GM18508 (cell line): ENCODE measurements at regions not wholly inside any gene's neighbourhood (a gene's known extent, or its start where the extent isn't known, plus 50 kb on each side); places are given as distances from the start of the nearest gene placed in this dataset.
"Not testable (repeated sequence)": the region's sequence is repeated elsewhere in the genome, so short reads cannot be mapped to it uniquely, and the experiment has no call there.

Source experiments
- ATAC-seq: cut with Tn5 transposase; IDR thresholded peaks from one replicate; pipeline ENCODE4 v1.9.1; 2021; ENCODE audit warnings: moderate number of reproducible peaks; ENCODE audit not compliant: insufficient read depth, unreplicated experiment

DNA sequence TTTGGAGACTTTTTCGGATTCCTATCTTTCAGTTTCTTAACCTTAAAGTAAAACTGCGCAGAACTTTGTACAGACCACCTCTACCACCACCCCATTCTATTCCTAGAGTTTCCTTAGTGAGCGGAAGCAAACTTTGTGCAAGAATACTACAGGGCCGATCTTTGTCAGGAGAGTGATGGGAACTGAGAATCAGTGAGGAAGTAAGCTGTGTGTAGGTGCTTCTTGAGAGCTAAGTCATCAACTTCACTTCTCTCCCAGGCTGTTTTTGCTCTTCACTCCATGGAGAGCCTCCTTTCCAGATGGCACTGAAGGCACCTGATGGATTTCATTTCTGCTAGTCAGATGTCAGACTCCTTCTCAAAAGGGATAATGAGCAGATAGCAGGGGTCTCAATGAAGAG lies 127.3 kb downstream of the SPATA31D1 start:
- no peak for ATAC-seq

DNA sequence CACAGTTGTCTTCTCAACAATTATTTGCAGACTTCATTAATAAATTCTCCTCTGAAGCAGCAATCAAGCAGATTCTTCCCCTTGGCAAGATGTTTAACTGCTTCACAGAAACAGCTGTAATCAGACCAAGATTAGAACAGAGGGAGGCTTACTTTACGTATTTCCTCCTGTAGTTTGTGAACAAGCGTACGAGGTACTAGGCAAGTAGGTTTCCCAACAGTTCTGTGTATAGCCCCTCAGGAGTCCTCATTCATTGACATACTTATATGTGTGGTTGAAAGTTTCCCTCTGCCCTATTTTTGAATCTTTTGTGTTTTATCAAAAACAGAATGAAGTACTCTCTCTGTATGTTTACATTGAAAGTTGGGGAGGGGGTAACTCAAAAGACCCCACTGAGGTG lies 128.0 kb downstream of the SPATA31D1 start:
- no peak for ATAC-seq

DNA sequence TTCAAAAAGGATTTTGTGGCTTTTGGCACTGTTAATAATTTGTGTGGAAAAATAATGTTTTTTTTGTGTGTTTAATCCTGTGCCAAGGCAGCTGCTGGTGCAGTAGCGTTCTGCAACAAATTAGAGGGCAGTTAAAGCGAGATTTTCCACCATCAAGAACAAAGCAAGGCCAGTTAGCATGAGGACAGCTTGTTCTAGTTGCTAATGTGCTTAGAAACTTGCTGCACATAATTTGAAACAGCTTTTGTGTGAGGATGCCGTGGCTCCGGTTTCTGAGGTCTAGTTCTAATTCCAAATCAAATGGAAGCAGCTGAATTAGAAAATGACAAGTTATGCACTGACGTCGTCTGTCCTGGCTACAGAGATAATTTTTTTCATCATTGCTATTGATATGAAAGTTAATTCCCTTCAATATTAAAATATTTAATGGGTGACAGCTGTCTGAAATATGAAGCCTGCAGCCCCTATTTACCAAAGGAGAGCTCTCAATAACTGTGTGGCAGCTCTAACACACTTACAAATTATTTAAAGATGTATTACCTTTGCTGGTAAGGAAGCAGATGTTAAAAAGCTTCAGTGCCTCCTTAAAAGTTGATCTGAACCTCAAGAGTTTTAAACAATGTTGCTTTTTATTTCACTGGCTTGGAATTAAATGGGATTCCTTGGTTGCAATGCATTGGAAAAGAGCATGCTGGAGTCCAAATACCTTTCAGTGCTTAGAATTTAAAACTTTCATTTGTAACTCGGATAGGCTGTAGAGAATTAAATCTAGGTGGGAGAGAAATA lies 128.6 kb downstream of the SPATA31D1 start:
- no peak for ATAC-seq

DNA sequence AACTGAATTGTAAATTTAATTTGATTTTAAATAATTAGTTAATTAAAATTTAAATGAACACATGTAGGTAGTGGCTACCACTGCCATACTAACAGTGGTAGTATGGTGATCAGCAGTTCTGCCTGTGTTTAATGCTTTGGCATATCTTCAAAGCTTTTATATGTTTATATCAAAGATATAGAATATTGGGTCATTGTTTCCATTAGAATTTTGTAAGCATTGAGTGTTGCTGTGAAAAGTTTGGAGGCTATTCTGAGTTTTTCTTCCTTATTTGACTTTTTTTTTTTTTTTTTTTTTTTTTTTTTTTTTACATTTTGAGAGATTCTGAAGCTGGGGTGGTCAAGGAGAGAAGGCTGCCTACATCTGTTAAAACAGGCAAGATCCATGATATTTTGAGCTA lies 134.2 kb downstream of the SPATA31D1 start:
- ATAC-seq = no peak

DNA sequence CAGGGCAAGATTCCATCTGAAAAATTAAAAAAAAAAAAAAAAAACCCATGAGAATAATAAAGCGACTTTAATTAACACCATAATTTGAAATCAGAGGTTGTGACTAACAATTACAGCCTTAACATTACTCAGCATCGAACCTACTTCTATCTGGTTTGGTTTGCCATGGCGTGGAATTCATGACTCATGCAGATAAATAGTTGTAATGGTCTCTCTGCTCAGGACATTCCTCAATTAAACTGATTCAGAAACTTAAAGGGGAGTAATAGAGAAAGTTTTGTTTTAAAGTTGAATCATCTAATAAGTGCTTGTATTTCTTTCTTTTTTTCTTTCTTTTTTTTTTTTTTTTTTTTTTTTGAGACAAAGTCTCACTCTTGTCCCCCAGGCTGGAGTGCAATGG lies 135.5 kb downstream of the SPATA31D1 start:
- ATAC-seq = no peak

DNA sequence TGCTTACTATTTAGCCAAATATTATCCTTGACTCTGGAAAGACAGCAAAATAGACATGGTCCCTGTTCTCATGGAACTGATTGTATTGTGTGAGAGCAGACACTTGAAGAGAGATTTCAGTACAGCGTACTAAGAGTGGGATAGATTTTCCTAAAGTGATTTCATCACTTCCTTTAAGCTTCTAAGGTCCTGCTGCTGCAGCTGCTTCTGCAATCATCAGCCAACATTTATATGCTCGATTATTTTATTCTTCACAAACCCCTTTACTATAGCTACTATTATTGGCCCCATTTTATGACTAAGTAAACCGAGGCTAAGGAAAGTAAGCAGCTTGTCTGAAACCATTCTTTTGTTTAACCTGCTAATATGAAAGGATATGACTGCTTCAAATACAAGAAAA lies 137.7 kb downstream of the SPATA31D1 start:
- no peak for ATAC-seq

DNA sequence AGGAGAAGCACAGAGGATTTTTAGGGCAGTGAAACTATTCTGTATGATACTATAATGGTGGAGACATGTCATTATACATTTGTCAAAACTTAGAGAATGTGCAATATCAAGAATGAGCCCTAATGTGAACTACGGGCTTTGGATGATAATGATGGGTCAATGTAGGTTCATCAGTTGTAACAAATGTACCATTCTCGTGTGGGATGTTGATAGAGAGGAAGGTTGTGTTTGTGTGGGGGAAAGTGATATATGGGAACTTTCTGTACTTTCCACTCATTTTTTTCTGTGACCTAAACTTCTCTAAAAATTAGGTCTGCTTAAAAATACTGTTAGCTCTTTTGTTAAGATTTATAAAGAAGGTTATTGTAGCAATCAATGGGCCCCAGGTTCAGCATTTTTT lies 138.9 kb downstream of the SPATA31D1 start:
- ATAC-seq = peak; percentile 20

DNA sequence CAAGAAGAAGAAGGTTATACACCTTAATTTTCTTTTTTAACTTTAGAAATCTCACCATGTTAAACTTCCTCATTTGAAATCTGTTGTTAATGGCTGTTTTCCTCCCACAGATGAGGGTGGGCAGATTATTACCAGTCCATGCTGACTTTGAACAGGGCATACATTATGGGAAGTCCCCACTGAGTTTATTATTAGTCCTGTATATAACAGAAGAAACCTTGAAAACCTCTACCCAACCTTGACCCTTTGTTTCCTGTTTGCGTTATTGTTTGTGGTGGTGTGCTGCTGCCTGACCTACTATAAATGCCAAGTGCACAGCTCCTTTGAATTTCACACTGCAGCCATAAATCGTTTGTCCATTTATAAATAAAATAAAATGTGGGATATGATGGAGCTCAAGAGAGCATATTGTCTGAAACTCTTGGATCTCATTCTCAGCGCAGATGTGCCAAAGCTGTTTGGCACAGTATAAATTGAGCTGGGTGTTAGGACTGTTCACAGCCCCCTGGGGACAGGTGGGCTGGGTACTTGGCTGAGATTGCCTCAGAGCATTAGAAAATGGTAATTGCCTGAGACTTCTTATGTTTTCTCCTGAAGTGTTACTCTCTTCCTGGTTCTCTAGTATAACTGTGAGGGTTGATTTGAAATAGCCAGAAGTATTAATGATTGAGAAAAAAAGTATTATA lies 139.6 kb downstream of the SPATA31D1 start:
- ATAC-seq = peak; percentile 96

DNA sequence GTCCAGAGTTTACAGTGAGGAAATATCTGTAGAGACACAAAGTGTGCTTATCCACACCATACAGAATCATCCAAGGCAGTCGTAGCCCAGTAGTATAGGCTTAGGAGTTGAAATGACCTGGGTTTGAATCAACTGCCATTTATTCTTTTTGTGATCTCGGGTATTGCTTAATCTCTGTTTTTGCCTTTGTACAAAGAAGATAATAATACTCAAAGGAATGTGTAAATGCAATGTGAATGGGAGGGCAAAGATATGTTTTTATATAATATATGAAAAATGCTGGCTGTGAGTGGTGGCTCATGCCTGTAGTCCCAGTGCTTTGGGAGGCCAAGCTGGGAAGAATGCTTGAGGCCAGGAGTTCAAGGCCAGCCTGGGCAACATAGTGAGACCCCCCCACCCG lies 141.1 kb downstream of the SPATA31D1 start:
- ATAC-seq = no peak

DNA sequence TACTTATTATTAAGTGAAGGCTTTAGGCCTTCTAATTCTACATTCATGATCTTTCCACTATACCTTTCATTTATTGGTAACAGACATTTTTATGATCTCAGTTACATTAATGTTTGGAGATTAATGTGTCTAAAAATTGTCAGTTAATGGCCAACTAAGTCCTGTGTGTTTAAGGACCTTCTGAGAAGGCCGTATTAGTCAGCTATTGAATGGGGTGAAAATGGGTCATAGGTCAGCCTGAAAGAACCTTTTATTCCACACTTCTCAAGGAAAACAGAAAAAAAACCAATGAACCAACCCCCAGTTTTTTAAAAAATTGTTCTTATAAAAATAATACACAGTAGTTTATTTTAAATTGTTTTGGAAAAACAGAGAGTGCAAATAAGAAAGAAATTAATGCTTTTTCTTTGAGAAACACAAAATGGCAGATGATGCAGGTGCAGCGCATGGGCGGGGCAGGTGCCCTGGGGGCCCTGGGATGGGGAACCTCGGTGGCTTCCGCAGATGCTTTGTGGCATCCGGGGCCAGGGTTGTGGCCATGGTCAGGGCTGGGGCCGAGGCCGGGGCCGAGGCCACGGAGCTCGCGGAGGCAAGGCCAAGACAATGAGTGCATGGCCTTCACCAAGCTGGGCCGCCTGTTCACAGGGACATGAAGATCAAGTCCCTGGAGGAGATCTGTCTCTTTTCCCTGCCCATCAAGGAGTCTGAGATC lies 141.9 kb downstream of the SPATA31D1 start:
- ATAC-seq = no peak

DNA sequence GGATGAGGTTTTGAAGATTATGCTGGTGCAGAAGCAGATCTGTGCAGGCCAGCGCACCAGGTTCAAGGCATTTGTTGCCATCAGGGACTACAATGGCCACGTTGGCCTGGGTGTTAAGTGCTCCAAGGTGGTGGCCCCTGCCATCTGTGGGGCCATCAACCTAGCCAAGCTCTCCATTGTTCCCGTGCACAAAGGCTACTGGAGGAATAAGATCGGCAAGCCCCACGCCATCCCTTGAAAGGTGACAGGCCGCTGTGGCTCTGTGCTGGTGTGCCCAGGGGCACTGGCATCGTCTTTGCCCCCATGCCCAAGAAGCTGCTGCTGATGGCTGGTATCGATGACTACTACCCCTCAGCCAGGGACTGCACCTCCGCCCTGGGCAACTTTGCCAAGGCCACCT lies 142.5 kb downstream of the SPATA31D1 start:
- no peak for ATAC-seq

DNA sequence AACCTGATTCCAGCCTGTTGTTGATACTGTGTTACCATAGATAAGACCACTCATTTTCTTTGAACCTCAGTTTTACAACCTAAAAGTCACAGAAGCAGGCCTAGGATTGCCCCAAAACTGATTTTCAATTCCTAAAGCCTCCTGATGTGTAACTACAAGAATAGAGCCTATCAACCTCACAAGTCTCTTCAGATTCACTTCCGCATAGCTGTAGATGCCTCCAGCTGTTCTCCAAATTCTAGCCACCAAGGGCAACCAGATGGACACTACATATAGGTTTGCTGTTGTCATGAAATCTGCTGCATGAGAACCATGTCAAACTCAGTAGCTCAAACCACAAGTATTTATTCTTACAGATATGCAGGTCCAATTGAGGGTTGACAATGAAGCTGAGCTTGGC lies 143.5 kb downstream of the SPATA31D1 start:
- ATAC-seq = no peak

DNA sequence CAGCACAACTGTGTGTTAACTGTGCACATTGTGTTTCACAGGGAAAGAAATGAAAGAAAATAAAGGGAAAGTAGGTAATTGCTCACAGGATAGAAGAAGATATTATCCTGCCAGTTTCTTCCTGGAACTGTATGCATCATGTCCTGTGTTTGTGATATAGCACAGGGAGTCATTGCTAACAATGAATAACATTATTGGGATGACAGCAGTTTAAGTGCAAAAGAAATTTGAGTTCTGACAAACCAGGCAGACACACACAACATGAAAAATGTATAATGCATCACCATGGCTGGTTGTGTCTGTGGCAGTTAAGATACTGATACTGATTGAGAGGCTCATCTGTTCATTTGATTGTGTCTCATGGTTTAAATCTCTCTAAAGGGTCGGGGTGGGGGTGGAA lies 145.4 kb downstream of the SPATA31D1 start:
- no peak for ATAC-seq

DNA sequence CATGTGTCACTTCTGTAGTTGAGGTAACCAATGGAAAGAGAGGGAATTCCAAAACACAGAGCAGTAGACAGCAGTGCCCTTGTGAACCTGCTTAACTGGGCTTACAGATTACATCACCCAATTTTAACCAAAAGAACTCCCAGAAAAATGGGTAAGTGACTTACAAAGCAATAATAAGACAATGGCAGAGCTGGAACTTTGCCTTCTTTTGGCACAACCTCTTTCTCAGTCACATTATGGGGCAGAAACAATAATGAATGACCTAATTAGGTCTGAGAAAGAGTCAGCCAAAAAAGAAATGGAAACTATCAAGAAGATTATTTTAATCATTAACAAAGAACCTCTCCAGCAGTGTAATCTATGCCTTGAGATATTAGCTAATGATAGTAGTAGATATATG lies 146.5 kb downstream of the SPATA31D1 start:
- no peak for ATAC-seq

DNA sequence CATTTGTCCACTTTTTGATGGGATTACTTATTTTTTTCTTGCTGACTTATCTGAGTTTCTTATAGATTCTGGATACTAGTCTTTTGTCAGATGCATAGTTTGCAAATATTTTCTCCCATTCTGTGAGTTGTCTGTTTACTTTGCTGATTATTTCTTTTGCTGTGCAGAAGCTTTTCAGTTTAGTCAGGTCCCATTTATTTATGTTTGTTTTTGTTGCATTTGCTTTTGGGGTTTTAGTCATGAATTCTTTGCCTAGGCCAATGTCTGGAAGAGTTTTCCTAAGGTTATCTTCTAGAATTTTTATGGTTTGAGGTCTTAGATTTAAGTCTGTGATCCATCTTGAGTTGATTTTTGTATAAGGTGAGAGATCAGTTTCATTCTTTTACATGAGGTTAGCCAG lies 149.5 kb downstream of the SPATA31D1 start:
- ATAC-seq = not testable (repeated sequence)

DNA sequence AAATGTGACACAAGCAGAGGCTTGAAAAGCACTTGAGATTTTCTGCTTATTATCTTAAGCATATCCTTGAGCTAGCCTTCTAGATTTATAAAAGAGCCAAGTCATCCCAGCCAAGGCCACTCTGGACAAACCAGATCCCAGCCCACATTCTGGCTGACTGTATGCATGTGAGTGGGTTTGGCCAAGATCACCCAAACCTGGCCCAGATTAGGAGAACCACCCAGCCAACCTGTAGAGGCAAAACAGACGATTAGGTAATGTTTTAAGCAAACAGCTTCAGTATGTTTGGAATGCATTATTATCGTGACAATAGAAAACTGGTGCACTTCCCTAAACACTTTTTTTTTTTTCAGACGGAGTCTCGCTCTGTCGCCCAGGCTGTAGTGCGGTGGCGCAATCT lies 151.9 kb downstream of the SPATA31D1 start:
- ATAC-seq = no peak

DNA sequence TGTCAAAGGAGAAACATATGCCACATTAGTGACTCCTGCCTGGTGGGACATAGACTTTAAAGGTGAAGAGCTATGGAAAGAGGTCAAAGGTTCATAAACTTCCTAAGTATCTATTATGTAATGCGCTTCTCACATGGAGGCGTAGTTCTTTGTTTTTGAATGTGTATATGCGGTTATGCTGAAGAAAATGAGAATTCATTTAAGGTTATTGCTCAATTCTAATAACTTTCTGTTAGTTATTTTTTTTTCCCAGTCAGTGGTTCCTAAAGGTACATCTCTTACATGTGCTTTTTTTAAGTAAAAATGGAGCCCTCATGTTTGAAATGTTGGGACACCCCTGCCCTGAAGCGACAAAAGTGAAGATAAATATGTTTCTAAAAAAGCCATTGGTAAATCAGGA lies 156.2 kb downstream of the SPATA31D1 start:
- no peak for ATAC-seq

DNA sequence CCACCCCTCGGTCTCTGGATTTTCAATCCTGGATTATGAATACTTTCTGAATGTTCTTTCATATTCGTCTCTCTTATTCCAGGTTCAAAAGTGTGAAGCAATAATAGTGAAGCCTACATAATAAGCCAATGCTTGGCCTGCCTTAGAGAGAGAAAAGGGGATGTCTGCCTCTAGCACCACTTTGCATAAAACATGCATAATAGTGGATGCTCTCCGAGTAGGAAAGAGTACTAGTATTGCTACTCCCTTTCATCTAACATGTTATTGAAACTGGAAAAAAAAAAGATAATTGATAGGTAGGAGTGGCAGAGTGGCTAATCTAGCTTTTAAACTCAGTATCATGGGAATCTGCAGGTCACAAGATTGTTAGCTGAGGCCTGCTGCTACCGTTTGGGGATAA lies 158.1 kb downstream of the SPATA31D1 start:
- no peak for ATAC-seq

DNA sequence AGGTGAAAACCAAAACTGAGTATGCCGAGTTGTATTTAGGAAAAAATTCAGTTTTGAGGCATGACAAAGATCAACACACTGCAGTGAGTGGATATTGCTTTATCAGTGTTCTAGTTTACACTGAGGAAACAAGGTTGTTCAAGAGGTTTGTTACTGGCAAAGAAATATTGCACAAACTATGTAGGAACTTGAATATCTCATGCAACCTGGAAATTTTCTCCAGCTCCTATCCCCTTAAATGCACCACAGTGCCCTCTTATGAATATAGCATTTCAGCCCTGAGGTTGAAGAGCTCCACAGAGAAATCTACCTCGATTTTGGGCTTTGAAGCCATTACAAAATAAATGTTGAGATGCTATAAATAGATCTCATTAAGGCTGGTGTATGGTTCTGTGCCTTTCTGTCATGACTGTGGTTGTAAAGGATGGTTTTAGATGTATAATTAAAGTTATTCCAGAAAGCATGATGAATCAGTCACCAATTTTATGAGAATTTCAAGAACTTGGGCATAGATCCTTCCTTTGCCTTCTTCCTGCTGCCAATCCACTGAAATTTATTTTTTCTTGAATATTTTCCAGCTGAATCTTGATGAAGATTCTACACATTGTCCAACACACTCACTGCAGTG lies 159.3 kb downstream of the SPATA31D1 start:
- ATAC-seq = no peak

DNA sequence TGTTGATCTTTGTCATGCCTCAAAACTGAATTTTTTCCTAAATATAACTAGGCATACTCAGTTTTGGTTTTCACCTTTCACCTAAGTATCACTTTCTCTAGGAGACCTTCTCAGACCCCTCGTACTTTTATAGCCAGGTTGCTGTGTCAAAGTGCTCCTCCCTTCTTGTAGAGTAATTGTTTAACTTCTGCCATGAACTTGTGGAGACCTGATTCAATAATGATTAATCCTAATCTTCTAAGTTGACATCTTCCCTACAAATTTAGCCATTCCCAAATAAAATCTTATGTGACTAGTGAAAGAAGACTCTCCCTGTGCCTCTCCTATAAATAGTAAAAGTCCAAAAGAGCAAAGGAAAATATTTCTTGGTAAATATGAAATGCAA lies 159.8 kb downstream of the SPATA31D1 start:
- no peak for ATAC-seq

DNA sequence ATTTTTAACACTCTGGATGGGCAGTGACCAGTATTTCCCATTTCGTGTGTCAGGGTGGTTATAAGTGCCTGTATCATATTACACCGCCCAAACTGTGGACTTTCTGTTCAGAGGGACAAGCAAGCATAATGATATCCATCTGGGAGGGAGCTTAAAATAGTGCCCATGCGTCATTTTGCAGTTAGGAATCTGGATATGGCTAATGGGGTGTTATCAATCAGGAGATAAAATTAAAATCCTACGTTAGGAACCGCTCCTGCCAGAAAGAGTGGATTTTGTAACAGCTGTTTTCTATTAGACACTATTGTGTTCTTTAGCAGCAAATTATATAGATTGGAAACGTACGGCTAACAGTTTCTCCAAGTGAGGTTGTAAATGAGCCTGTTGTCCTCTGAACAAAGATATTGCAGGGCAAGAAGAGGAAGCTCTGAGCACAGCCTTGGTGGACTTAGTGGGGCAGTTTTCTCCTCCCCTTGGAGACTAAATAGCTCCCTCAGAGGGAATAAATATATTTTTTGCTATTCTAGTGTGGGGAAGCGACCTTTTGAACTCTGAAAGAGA lies 160.4 kb downstream of the SPATA31D1 start:
- no peak for ATAC-seq
